ENCODE measurements at regions not wholly inside any gene's neighbourhood (a gene's known extent, or its start where the extent isn't known, plus 50 kb on each side); places are given as distances from the start of the nearest gene placed in this dataset.

DNA sequence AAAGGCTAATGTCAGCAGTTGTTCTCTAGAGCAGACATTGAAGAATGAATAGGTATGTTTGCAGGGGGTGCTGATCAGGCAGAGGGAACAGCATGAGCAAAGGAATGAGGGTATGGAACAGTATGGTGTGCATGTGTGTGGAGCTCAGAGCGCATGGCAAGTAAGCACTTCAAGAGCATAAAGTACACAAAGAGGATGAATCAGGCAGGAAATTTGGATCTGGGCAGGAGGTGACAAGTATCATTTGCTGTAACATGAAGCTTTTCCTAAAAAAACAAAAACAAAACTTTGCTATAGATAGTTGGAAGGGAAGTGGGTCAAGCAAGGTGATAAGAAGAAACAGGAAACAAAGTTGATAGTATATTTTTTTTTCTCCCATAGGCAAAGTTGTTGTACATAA lies 746.8 kb downstream of the HDGFL1 start:
- no peak overlapping the region for H4K91ac ChIP-seq (ENCODE audit: low read length)
- no peaks in the 10 kb centered on the region for H3K27me3 ChIP-seq (ENCODE audit: control insufficient read depth in 1 of 2, insufficient read depth in 1 of 2, low read length in 2 of 2)
- H2AFZ ChIP-seq (ENCODE audit: low read depth, low read length) = peak overlapping the region; percentile 29
- H3K4me3 ChIP-seq (ENCODE audit: insufficient read depth in 1 of 2, low read depth in 1 of 2, low read length in 2 of 2) = no peak overlapping the region
- WGBS = 0% methylated on average over 1 of the region's 1 CpG
- no peak overlapping the region for H2BK120ac ChIP-seq (ENCODE audit: low read depth, low read length)
- no peak overlapping the region for H3K14ac ChIP-seq (ENCODE audit: low read length in 2 of 2)
- H3K9me3 ChIP-seq (ENCODE audit: control insufficient read depth, low read length) = no peaks in the 10 kb centered on the region
- H3K18ac ChIP-seq (ENCODE audit: low read depth in 1 of 2, low read length in 2 of 2) = no peak overlapping the region
- H3K4ac ChIP-seq (ENCODE audit: low read depth in 1 of 2, low read length in 2 of 2) = no peak overlapping the region
- H3K36me3 ChIP-seq (ENCODE audit: control insufficient read depth in 1 of 2, insufficient read depth in 2 of 2, low read depth in 1 of 2, low read length in 2 of 2) = no peaks in the 10 kb centered on the region
- H3K27ac ChIP-seq (ENCODE audit: low read length, poor library complexity, severe bottlenecking) = no peak overlapping the region
- no peak overlapping the region for H2BK12ac ChIP-seq (ENCODE audit: low read length in 2 of 2)
- DNase-seq = no peak
- H3K9ac ChIP-seq (ENCODE audit: low read length) = no peak overlapping the region
- no peak overlapping the region for H2BK5ac ChIP-seq (ENCODE audit: low read depth, low read length, poor library complexity, severe bottlenecking)
- H3K23ac ChIP-seq (ENCODE audit: low read length in 2 of 2) = no peak overlapping the region
- no peaks in the 10 kb centered on the region for H3K79me1 ChIP-seq (replicated peaks; ENCODE audit: low read length, poor library complexity, severe bottlenecking)
- H4K8ac ChIP-seq (ENCODE audit: low read length) = no peak overlapping the region
- no peak overlapping the region for H3K4me2 ChIP-seq (ENCODE audit: low read length, poor library complexity, severe bottlenecking)
- no peak overlapping the region for H2BK15ac ChIP-seq (ENCODE audit: low read depth, poor library complexity, severe bottlenecking)
- H3K4me1 ChIP-seq (ENCODE audit: control insufficient read depth, insufficient read depth, low read depth, low read length) = no peaks in the 10 kb centered on the region
- H2AK5ac ChIP-seq (ENCODE audit: low read length, severe bottlenecking) = no peak overlapping the region

DNA sequence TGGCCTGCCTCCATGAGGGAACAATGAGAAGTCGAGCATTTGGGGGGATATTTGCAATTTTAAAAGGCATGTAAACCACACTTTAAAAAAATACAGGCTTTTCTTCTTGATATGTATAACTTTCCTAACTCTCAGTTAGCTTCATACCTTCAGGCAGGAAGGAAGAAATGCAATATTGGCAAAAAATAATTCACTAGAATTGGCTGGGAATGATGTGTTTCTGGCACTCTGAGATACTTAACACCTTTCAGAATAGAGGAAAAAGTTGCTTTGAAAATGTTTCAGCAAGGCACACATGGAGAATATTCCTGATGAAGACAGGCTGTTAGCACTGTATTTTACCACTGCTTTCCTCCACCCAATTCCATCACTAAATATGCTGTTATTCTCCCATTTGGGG lies 747.6 kb downstream of the HDGFL1 start:
- WGBS = no CpG with 5 or more reads among the region's 1 CpG
- no peak overlapping the region for H3K14ac ChIP-seq (ENCODE audit: low read length in 2 of 2)

GRCh38 chr6:23319582-23319981 lies 750.2 kb downstream of the HDGFL1 start:
- Histone ChIP-seq H3K23ac (ENCODE audit: low read length in 2 of 2) (no peak overlapping the region), H3K9me3 (ENCODE audit: control insufficient read depth, low read length) (peaks cover 4% of the 10 kb centered on the region), H3K4me1 (ENCODE audit: control insufficient read depth, insufficient read depth, low read depth, low read length) (no peaks in the 10 kb centered on the region), H2AK5ac (ENCODE audit: low read length, severe bottlenecking) (no peak overlapping the region), H3K27ac (ENCODE audit: low read length, poor library complexity, severe bottlenecking) (no peak overlapping the region), H2BK15ac (ENCODE audit: low read depth, poor library complexity, severe bottlenecking) (no peak overlapping the region), H3K9ac (ENCODE audit: low read length) (no peak overlapping the region), H2AFZ (ENCODE audit: low read depth, low read length) (no peak overlapping the region), H3K14ac (ENCODE audit: low read length in 2 of 2) (no peak overlapping the region), H2BK120ac (ENCODE audit: low read depth, low read length) (no peak overlapping the region), H3K79me1 (replicated peaks; ENCODE audit: low read length, poor library complexity, severe bottlenecking) (no peaks in the 10 kb centered on the region), H3K4me3 (ENCODE audit: insufficient read depth in 1 of 2, low read depth in 1 of 2, low read length in 2 of 2) (no peak overlapping the region), H3K18ac (ENCODE audit: low read depth in 1 of 2, low read length in 2 of 2) (no peak overlapping the region), H3K36me3 (ENCODE audit: control insufficient read depth in 1 of 2, insufficient read depth in 2 of 2, low read depth in 1 of 2, low read length in 2 of 2) (no peaks in the 10 kb centered on the region), H3K4me2 (ENCODE audit: low read length, poor library complexity, severe bottlenecking) (no peak overlapping the region), H3K4ac (ENCODE audit: low read depth in 1 of 2, low read length in 2 of 2) (no peak overlapping the region), H2BK5ac (ENCODE audit: low read depth, low read length, poor library complexity, severe bottlenecking) (no peak overlapping the region), H4K8ac (ENCODE audit: low read length) (no peak overlapping the region), H4K91ac (ENCODE audit: low read length) (no peak overlapping the region), H3K27me3 (ENCODE audit: control insufficient read depth in 1 of 2, insufficient read depth in 1 of 2, low read length in 2 of 2) (no peaks in the 10 kb centered on the region), H2BK12ac (ENCODE audit: low read length in 2 of 2) (no peak overlapping the region)
- 96% methylated on average over 3 of the region's 3 CpGs for WGBS
- DNase-seq = no peak

More for the DNA sequence above, 747.6 kb downstream of the HDGFL1 start:
- Histone ChIP-seq H2BK5ac (ENCODE audit: low read depth, low read length, poor library complexity, severe bottlenecking) (no peak overlapping the region), H4K91ac (ENCODE audit: low read length) (no peak overlapping the region), H2BK12ac (ENCODE audit: low read length in 2 of 2) (no peak overlapping the region), H3K9me3 (ENCODE audit: control insufficient read depth, low read length) (no peaks in the 10 kb centered on the region), H2BK15ac (ENCODE audit: low read depth, poor library complexity, severe bottlenecking) (no peak overlapping the region), H3K23ac (ENCODE audit: low read length in 2 of 2) (no peak overlapping the region), H3K4me1 (ENCODE audit: control insufficient read depth, insufficient read depth, low read depth, low read length) (no peaks in the 10 kb centered on the region), H2AK5ac (ENCODE audit: low read length, severe bottlenecking) (no peak overlapping the region), H2BK120ac (ENCODE audit: low read depth, low read length) (no peak overlapping the region), H3K9ac (ENCODE audit: low read length) (no peak overlapping the region), H3K18ac (ENCODE audit: low read depth in 1 of 2, low read length in 2 of 2) (no peak overlapping the region), H3K4ac (ENCODE audit: low read depth in 1 of 2, low read length in 2 of 2) (no peak overlapping the region), H3K27ac (ENCODE audit: low read length, poor library complexity, severe bottlenecking) (no peak overlapping the region), H3K4me3 (ENCODE audit: insufficient read depth in 1 of 2, low read depth in 1 of 2, low read length in 2 of 2) (no peak overlapping the region), H3K4me2 (ENCODE audit: low read length, poor library complexity, severe bottlenecking) (no peak overlapping the region), H3K36me3 (ENCODE audit: control insufficient read depth in 1 of 2, insufficient read depth in 2 of 2, low read depth in 1 of 2, low read length in 2 of 2) (no peaks in the 10 kb centered on the region), H2AFZ (ENCODE audit: low read depth, low read length) (no peak overlapping the region), H4K8ac (ENCODE audit: low read length) (no peak overlapping the region), H3K27me3 (ENCODE audit: control insufficient read depth in 1 of 2, insufficient read depth in 1 of 2, low read length in 2 of 2) (no peaks in the 10 kb centered on the region), H3K79me1 (replicated peaks; ENCODE audit: low read length, poor library complexity, severe bottlenecking) (no peaks in the 10 kb centered on the region)
- no peak for DNase-seq

- Histone ChIP-seq H3K9ac (ENCODE audit: low read length) (no peak overlapping the region), H3K27me3 (ENCODE audit: control insufficient read depth in 1 of 2, insufficient read depth in 1 of 2, low read length in 2 of 2) (no peaks in the 10 kb centered on the region), H3K4ac (ENCODE audit: low read depth in 1 of 2, low read length in 2 of 2) (no peak overlapping the region), H3K14ac (ENCODE audit: low read length in 2 of 2) (no peak overlapping the region), H3K4me2 (ENCODE audit: low read length, poor library complexity, severe bottlenecking) (no peak overlapping the region), H2AK5ac (ENCODE audit: low read length, severe bottlenecking) (no peak overlapping the region), H3K23ac (ENCODE audit: low read length in 2 of 2) (no peak overlapping the region), H3K79me1 (replicated peaks; ENCODE audit: low read length, poor library complexity, severe bottlenecking) (no peaks in the 10 kb centered on the region), H3K27ac (ENCODE audit: low read length, poor library complexity, severe bottlenecking) (no peak overlapping the region), H2BK5ac (ENCODE audit: low read depth, low read length, poor library complexity, severe bottlenecking) (no peak overlapping the region), H3K4me1 (ENCODE audit: control insufficient read depth, insufficient read depth, low read depth, low read length) (no peaks in the 10 kb centered on the region), H4K91ac (ENCODE audit: low read length) (no peak overlapping the region), H2BK15ac (ENCODE audit: low read depth, poor library complexity, severe bottlenecking) (no peak overlapping the region), H2AFZ (ENCODE audit: low read depth, low read length) (no peak overlapping the region), H2BK12ac (ENCODE audit: low read length in 2 of 2) (no peak overlapping the region), H3K18ac (ENCODE audit: low read depth in 1 of 2, low read length in 2 of 2) (no peak overlapping the region), H4K8ac (ENCODE audit: low read length) (no peak overlapping the region), H3K4me3 (ENCODE audit: insufficient read depth in 1 of 2, low read depth in 1 of 2, low read length in 2 of 2) (no peak overlapping the region), H3K9me3 (ENCODE audit: control insufficient read depth, low read length) (peaks cover 4% of the 10 kb centered on the region), H3K36me3 (ENCODE audit: control insufficient read depth in 1 of 2, insufficient read depth in 2 of 2, low read depth in 1 of 2, low read length in 2 of 2) (no peaks in the 10 kb centered on the region), H2BK120ac (ENCODE audit: low read depth, low read length) (no peak overlapping the region)
- no peak for DNase-seq
- WGBS = 86% methylated on average over 1 of the region's 2 CpGs
Measured at GRCh38 chr6:23320471-23321015, 751.2 kb downstream of the HDGFL1 start.
